ENCODE measurements at regions not wholly inside any gene's neighbourhood (a gene's known extent, or its start where the extent isn't known, plus 50 kb on each side); places are given as distances from the start of the nearest gene placed in this dataset.

DNA sequence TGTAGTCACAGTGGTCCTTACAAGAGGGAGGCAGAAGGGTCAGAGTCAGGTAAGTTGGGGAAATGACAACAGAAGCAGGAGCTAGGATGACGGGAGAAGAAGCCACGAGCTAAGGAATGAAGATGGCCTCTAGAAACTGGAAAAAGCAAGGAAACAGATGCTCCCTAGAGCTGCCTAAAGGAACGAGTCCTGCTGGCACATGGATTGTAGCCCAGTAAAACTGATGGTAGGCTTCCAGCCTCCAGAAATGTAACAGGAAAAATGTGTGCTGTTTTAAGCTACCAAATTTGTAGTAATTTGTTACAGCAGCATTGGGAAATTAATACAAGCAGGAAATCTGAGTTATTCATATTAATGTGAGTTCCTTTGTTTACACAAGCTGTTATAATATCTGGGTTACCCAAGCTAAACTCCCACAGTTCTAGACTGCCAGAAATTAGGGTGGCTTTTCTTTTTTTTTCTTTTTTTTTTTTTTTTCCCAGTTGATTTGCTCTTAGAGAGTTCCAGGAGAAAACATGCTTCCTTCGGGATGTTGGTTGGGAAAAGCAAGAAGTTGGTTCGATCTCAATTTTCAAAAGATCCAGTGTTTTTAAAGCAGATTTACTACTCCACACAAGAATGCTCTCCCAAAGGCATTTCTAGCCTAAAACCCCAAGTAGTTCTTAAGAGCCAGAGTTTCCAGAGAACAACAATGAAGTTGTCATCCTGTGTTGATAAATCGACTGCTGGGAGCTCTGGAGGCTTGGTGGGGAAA lies 400.0 kb upstream of the SLC24A2 start:
- no peak for TF ChIP-seq POLR2AphosphoS5 (IDR thresholded peaks at IDR 0.05)
- TF ChIP-seq CTCF (IDR thresholded peaks at IDR 0.05), result no peak
- TF ChIP-seq POLR2A (IDR thresholded peaks at IDR 0.05), result no peak
- no peak for TF ChIP-seq EP300 (IDR thresholded peaks at IDR 0.05)

Data from suprapubic skin (tissue), 4 donors.